GM06990 (cell line): ENCODE measurements at regions not wholly inside any gene's neighbourhood (a gene's known extent, or its start where the extent isn't known, plus 50 kb on each side); places are given as distances from the start of the nearest gene placed in this dataset.

Source experiments
- DNase-seq: peaks from one replicate; pipeline ENCODE4 v3.0.0-alpha.2; 2011; ENCODE audit not compliant: insufficient read length; ENCODE audit errors: extremely low read depth
- H3K27me3 ChIP-seq: replicated peaks from 2 replicates; pipeline ENCODE4 v1.6.0; 2011; ENCODE audit warnings: low read length; ENCODE audit not compliant: control insufficient read depth, insufficient read depth
- H3K36me3 ChIP-seq: 2 replicates; pipeline ENCODE4 v1.5.1; 2011; ENCODE audit warnings: low read length; ENCODE audit not compliant: control insufficient read depth, insufficient read depth
- H3K4me3 ChIP-seq: replicated peaks from 2 replicates; pipeline ENCODE4 v1.5.1; 2011; ENCODE audit warnings: low read depth, mild to moderate bottlenecking, control low read depth, low read length
- TF ChIP-seq, protein P1 (sequence below): IDR thresholded peaks from 2 replicates; pipeline ENCODE4 v1.5.1; 2011; ENCODE audit warnings: low read length, control low read depth, mild to moderate bottlenecking, inconsistent platforms; ENCODE audit not compliant: insufficient read depth, poor library complexity, severe bottlenecking

DNA sequence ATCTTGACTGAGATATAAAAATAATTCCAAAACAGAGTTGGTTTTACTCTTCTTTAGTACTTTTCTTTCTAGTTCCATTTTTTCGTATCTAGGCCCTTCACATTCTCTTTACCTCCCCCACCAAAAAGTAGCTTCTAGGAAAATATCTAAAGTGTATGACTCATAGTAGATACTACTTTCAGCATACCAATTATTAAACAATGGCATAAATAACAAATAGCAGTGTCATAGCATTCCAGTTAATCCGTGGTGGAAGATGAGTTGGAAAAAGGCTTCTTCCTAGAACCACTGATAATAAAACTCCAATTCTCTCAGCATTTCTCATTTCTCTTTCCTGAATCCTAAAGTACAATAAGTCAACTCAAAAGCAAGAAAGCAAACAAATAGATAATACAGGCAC lies 859.0 kb upstream of the B3GALT2 start:
- DNase-seq = no peak
- Histone ChIP-seq H3K27me3 (no peaks in the 10 kb centered on the region), H3K4me3 (no peak overlapping the region), H3K36me3 (no peaks in the 10 kb centered on the region)
- TF ChIP-seq, protein P1, sequence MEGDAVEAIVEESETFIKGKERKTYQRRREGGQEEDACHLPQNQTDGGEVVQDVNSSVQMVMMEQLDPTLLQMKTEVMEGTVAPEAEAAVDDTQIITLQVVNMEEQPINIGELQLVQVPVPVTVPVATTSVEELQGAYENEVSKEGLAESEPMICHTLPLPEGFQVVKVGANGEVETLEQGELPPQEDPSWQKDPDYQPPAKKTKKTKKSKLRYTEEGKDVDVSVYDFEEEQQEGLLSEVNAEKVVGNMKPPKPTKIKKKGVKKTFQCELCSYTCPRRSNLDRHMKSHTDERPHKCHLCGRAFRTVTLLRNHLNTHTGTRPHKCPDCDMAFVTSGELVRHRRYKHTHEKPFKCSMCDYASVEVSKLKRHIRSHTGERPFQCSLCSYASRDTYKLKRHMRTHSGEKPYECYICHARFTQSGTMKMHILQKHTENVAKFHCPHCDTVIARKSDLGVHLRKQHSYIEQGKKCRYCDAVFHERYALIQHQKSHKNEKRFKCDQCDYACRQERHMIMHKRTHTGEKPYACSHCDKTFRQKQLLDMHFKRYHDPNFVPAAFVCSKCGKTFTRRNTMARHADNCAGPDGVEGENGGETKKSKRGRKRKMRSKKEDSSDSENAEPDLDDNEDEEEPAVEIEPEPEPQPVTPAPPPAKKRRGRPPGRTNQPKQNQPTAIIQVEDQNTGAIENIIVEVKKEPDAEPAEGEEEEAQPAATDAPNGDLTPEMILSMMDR = no peak

DNA sequence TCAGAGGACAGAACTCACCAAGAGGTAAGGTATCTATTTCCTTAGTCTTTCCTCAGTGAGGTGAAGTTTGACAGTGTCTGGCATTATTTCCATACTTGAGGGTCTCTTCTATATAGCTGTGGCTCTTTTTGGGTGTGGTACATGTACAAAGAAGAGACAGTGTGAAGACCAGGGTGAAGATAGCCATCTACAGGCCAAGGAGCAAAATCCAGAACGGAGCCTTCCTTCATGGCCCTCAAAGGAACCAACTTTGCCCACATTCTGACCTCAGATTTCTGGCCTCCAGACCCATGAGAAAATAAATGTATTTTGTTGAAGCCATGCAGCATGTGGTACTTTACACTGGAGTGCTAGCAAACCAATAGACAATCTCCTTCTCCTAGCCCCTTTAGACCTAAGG lies 858.5 kb upstream of the B3GALT2 start:
- no peak overlapping the region for H3K4me3 ChIP-seq
- no peaks in the 10 kb centered on the region for H3K27me3 ChIP-seq
- no peak for DNase-seq
- H3K36me3 ChIP-seq = no peaks in the 10 kb centered on the region
- TF ChIP-seq, protein P1 = no peak

DNA sequence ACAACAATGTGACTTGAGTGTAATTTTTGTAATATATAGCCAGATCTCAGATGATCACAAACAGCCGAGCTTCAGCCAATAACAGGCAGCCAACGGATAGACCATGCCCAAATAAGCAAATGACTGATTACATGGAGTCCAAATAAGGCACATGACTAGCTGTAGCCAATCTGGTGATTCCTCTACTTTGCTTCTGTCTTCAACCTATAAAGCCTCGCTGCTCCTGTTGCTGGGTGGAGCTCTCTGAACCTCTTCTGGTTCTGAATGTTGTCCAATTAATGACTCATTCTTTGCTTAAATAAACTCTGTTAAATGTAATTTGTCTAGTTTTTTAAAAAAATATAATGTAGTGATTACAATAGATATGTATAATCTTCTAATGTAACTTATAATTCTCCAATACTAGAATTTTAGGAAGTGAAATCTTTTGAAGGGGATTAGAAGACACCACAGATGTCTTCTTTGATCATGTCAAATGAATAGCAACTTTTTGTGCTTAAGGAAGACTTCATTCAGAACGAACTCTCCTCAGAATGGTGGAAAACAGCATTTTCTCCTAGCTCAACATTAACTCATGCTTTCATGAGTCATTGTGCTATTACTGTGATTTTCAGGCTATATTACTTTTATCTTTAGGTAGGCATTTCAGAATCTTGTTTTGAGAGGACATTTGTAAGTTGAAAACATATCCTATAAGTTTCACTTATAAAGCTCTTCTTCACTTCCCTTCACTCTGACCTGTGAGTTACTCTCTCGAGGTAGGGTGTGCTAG lies 857.8 kb upstream of the B3GALT2 start:
- H3K27me3 ChIP-seq = no peaks in the 10 kb centered on the region
- H3K4me3 ChIP-seq = no peak overlapping the region
- TF ChIP-seq, protein P1 = no peak
- no peak for DNase-seq
- H3K36me3 ChIP-seq = no peaks in the 10 kb centered on the region

DNA sequence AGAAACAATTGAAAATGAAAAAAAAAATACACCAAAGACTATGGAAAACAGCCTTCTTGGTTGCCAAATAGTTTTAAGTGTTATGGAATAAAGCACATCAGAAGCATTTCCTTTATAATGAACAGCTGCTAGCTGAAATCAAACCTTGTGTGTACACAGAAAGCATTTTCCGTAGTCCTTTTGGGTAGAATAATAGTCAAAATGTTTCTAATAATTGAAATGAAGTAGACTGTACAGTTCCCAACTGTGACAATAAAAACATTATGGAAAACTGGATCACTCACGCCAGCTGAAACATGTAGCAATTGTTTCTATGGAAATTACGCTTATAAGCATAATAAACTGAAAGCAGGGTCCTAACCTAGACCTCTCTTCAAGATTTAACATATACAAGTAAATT lies 856.3 kb upstream of the B3GALT2 start:
- Histone ChIP-seq H3K36me3 (no peaks in the 10 kb centered on the region), H3K27me3 (no peaks in the 10 kb centered on the region), H3K4me3 (no peak overlapping the region)
- TF ChIP-seq, protein P1 = no peak
- no peak for DNase-seq

DNA sequence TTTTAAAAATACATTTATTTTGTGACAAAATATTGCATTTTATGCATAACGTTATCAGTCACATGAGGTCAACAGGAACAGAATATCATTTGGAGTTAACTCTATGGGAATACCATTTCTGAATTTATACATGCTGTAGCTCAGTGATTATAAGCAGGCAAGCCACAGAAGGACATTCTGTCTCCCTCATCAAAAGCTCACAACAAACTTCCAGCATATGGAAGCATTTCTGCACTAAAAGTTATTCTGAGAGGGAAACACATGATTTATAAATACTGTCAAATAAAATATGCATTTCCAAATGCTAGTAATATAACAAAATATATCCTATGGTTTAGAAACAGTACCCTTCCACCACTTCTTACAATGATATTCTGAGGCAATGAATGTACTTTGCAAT lies 854.1 kb upstream of the B3GALT2 start:
- TF ChIP-seq, protein P1 = no peak

More for the DNA sequence above, 854.1 kb upstream of the B3GALT2 start:
- Histone ChIP-seq H3K36me3 (no peaks in the 10 kb centered on the region), H3K27me3 (no peaks in the 10 kb centered on the region), H3K4me3 (no peak overlapping the region)
- no peak for DNase-seq
